GOT3 (cell line): ENCODE measurements at regions not wholly inside any gene's neighbourhood (a gene's known extent, or its start where the extent isn't known, plus 50 kb on each side); places are given as distances from the start of the nearest gene placed in this dataset.

Source experiments
- DNase-seq: peaks from one replicate; lab custom pipeline; 2025; ENCODE audit warnings: mixed read lengths; lab: John Stamatoyannopoulos, UW

DNA sequence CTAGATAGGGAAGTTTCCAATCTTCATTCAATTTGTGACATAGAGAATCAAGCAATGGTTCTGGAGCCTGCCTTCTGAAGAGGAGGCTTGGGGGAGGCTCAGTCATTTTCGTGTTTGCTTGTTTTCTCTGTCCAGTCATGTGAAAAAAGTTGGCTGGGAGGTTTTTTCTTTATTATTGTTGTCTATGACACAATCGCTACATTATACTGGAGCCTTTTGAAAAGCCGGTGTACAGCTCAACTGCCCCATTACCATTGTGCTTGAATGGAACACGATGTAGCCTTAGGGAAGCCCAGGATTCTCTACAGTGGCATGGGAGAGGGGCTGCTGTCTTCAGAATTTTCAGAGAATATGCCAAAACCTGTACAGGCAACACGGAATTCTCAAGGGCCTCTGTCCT is 57.9 kb upstream of the NCAM1 start:
- DNase-seq, result no peak

DNA sequence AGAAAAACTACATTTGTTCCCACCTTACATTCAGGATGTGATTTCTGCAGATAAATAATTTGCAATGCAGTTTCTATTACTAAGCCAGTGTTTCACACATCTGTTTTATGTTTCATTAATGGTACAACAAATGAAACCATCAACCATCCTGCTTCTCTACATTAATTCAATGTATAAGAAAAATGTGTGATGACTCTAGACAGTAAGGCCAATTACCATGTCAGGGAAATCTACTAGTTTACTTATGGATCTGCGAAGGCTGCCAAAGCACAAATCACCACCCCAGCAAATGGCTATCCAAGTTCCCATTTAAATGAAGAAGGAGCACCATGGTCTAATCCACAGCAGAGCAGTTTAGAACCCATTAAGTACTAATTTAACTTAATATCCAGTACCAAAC is 50.1 kb upstream of the NCAM1 start:
- DNase-seq, result no peak
